HG03097 (cell line): ENCODE measurements at regions not wholly inside any gene's neighbourhood (a gene's known extent, or its start where the extent isn't known, plus 50 kb on each side); places are given as distances from the start of the nearest gene placed in this dataset.
"Not testable (repeated sequence)": the region's sequence is repeated elsewhere in the genome, so short reads cannot be mapped to it uniquely, and the experiment has no call there.

Experiments
- ATAC-seq: cut with Tn5 transposase; IDR thresholded peaks from one replicate; pipeline ENCODE4 v1.9.1; 2021; ENCODE audit not compliant: unreplicated experiment, low FRiP score

- no peak for ATAC-seq
Observed at GRCh38 chr6:139982652-139983295, 608.3 kb upstream of the CITED2 start.

DNA sequence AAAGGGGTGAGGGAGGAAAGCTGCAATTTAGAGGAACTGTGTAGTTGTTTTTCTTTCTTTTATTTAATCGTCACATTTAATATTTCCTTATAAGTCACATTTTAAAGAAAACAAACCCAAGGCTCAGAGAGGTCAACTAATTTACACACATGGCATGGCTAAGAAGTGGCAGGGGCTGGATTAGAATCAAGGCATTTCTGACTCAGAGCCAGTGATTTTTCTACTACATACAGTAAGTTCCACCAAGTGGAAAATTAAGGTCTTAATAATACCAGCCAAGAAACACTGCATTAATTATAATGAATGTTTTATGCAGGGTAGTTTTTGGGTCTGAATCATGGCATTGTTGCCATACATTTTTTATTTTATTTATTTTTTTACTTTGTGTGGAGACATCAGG, 607.7 kb upstream of the CITED2 start:
- ATAC-seq = no peak

GRCh38 chr6:139981768-139982181, 607.3 kb upstream of the CITED2 start:
- ATAC-seq = no peak

DNA sequence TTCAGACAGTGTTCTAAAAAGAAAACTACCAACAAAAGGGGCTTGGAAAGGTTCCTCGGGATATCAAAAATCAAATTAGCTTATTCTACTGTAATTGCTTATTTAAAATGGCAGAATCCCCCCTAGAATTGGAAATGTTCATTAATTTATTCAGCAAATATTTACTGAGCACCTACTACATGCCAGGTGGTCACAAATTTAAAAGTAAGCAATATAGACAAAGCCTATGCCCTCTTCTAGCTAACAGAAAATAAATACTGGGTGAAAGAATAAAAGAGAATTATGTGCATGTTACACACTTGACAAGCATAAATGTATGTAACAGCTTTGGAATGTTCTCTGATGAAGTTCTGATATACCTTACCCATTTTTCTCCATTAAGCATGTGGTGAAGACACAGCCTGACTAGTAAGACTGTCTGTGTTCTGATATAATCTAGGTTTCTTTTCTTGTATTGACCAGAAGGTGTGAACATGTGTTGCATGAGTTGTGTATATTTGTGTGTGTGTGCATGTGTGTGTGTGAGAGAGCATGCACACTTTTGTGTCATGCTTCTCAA, 606.7 kb upstream of the CITED2 start:
- no peak for ATAC-seq

DNA sequence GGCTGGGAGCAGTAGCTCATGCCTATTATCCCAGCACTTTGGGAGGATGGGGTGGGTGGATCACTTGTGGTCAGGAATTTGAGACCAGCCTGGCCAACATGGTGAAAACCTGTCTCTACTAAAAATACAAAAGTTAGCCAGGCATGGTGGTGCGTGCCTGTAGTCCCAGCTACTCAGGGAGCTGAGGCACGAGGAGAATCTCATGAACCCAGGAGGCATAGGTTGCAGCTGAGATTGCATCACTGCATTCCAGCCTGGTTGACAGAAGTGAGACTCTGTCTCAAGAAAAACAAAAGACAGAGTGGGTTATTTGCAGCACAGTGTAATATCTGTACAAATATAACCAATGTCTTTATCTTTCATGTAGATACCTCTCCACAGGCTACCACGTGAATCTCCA, 606.2 kb upstream of the CITED2 start:
- not testable (repeated sequence) for ATAC-seq

DNA sequence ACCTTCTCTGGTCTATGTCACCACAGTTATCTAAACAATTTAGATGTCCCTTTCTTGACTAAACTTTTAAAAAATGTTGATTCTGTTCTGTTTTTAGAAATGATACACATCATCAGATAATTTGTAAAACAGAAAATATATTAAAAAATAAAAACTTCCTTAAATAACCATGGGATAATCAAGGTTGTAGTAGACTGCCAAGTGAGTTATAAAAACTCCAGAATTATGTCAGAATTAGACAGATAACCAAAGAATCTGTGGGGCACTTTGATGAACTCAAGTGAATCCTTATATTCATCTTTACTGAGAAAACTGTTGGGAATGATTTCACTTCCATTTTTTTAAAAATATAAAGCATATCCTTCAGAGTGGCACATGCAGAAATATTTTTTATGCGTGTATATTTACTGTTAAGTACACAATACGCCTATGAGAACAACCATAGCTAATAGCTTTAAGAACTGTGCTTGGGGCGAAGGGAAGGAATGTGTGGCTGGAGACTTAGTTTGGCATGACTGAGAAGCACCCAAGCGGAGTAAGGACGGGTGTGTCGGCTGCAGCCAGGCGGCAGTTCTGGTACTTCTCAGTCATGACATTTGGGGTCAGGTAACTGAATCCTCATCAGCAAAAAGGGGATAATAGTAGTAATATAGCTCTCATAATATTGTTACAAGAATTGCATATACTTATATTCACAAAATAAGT, 604.7 kb upstream of the CITED2 start:
- ATAC-seq = no peak

DNA sequence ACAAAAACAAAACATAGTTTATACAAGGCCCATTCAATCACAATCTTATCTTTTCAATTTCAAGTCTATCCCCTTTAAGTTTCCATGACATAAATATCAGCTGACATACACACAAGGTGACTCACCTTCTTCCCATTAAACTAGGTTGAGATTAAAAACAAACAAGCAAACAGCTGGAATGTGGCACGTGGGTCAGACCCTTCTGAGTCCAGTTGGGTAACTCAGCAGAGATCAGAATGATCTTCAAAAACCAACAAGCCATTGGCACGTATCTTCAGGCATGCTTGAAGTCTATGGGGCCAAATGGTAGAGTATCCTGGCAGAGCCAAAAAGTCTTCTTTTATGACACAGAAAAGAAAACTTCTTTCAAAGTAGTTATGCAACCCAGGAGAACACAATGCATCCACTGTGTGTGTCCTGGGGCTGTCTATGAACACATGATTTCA, 603.5 kb upstream of the CITED2 start:
- ATAC-seq = no peak

GRCh38 chr6:139973669-139974344, 599.4 kb upstream of the CITED2 start:
- no peak for ATAC-seq

DNA sequence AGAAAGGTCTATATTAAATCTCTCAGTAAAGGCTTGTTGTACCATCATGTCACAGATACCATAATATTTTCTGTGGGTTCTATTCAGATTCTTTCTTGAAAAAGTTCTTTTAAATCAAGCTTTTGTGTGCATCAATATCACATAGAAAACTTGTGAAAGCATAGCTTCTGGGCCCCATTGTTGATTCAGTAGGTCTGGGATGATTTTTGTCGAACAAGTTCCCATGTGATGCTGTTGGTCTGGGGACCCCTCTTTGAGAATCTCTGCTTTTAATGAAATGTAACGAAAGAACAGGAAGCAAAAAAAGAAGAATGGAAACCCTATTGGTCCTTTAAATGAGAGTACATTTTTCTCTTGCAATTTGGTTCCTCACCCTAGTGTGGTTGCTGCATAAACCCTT, 597.7 kb upstream of the CITED2 start:
- ATAC-seq = no peak

DNA sequence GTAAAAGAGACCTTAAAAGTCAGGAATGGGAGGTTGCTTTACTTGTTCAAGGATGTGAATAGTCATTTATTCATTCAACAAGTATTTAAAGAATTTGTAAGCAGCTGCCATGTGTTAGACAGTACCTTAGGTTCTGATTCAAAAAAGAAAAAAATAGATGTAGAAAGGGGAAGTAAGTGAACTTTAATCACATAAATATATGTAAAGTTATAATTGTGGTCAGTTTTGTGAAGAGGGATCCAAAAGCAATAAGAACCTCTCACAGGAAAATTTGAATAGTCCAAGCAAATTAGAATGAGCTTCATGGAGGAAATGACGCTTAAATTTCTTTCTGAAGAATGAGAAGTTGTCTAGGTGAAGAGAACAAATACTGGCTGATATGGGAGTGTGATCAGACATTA, 596.1 kb upstream of the CITED2 start:
- ATAC-seq = no peak

DNA sequence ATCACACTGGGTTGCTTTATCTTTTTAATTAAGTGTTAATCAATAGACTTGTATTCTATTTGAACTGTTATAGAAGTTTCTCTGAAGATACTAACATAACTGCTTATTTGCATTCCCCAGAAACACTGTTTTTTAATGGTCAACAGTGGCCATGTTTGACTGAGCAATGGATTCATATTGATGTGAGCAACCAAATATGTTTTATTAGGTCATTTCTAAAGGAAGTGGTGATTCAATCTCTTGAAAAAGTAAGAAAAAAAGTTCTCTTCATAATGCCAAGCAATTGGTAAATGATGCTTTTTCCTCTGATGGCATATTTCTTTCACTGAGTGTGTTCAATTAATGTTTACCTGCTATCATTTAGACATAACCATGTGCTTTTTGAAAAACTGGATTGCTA, 593.0 kb upstream of the CITED2 start:
- ATAC-seq = no peak

DNA sequence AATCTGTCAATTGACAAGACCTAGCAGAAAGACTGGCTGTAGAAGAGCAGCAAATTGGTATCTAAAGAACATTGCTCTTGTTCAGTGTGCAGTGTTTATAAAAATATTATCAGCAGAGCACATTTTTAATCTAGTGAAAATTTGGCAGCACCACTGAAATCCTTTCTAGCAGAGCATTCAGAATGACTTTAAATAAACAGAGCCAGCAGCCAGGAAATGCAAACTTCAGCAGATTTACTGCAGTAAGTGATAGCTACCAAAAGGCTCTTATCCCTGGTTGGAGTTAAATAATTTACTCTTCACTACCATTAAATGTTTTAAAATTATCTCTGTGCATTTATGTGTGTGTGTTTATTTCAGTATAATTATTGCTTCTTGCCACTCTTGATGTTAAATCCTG, 590.9 kb upstream of the CITED2 start:
- no peak for ATAC-seq

- no peak for ATAC-seq
Observed at GRCh38 chr6:139964737-139965136, 590.3 kb upstream of the CITED2 start.

GRCh38 chr6:139962654-139963347, 588.4 kb upstream of the CITED2 start:
- ATAC-seq = no peak

DNA sequence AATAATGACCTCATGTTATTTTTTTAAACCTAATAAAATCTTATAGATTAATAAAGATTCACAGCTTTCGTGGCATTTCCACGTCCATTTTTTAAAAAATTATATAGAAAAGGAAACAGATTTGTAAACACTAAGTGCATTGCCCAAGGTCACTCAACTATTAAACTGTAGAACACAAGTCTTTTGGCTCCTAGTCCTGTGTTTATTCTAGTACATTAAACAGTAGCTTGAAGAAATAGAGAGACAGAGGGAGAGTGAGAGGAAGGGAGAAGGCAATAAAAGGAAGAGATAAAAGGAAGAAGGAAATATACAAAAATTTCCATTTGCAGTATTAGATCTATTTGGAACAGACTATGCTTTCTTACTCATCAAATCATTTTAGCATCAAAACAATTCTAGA, 586.7 kb upstream of the CITED2 start:
- ATAC-seq = no peak

- ATAC-seq = no peak
Observed at GRCh38 chr6:139960671-139961070, 586.2 kb upstream of the CITED2 start.

DNA sequence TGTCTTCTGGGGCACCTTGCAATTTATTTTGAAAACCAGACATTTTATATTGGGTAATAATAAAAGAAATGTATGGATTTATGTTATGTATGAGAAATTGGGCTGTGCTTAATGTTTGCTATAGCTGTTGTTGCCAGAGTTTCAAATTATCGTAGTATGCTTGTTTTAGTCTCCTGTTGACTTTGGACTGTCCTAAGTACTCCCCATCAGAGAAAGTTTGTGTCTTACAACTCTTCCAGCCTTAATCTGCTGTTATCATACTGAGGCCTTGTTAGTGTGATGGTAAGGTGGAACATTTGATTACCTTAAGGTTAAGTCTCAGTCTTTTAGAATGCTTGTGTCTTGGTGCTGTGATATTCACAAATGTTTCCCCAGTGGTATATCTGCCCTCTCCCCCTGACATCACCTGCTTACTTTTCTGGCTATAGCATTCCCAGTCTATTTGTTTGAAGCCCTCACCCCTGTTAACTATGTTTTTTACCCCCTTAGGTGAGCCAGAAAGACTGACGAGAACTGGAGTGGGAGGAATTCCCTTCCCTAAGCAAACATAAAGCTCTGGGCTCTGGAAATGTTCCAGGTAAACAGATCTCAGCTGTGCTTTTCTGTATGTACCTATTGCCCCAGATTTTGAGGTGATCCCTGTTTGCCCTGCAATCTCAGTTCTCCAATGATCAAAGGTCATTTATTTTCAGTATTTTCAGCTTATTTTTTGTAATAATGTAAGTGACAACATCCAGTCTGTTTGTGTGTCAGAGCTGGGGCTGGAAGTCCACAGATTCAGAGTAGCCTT, 581.1 kb upstream of the CITED2 start:
- ATAC-seq = no peak

DNA sequence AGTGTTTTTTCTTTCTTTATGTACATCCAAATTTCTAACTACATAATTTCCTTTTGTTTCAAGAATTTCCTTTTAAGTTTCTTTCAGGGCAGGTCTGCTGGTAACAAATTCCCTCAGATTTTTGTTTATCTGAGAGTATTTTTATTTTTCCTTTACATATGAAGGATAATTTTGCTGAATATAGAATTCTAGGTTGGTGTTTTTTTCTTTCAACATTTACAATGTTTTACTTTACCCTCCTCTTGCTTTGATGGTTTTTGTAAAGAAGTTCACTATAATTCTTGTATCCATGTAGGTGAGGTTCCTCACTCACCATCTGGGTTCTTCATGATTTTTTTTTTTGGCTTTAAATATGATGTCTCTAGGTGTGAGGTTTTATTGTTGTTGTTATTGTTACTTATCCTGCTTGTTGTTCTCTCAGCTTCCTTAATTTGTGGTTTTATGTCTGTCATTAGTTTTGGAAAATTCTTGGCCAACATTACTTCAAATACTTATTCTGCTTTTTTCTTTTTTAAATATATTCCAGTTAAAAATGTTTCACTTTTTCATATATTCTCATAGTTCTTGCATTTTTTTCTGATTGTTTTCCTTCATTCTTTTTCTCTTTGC, 580.1 kb upstream of the CITED2 start:
- ATAC-seq = no peak

DNA sequence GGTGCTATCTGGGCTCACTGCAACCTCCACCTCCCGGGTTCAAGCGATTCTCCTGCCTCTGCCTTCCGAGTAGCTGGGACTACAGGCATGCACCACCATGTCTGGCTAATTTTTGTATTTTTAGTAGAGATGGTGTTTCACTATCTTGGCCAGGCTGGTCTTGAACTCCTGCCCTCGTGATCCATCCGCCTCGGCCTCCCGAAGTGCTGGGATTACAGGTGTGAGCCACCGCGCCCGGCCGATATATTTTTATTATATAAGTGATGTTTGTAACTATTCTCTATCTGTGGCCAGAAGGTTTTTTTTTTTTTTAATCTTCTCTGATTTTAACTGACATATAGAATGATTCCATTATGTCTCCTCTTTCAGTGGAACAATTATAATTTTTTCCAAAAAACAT, 579.3 kb upstream of the CITED2 start:
- ATAC-seq = not testable (repeated sequence)

GRCh38 chr6:139951172-139951571, 576.7 kb upstream of the CITED2 start:
- no peak for ATAC-seq
